ENCODE measurements at regions not wholly inside any gene's neighbourhood (a gene's known extent, or its start where the extent isn't known, plus 50 kb on each side); places are given as distances from the start of the nearest gene placed in this dataset.

- H2BK12ac ChIP-seq (ENCODE audit: low read depth, low read length), result no peak overlapping the region
- no peak overlapping the region for H3K4me3 ChIP-seq (ENCODE audit: extremely low read depth in 1 of 4, insufficient read depth in 2 of 4, low read depth in 3 of 4, low read length in 4 of 4)
- no peaks in the 10 kb centered on the region for H3K23me2 ChIP-seq (ENCODE audit: low read depth, low read length)
- no peak overlapping the region for H3K56ac ChIP-seq (replicated peaks; ENCODE audit: insufficient read length, low read depth, low read length)
- no peaks in the 10 kb centered on the region for H4K20me1 ChIP-seq (replicated peaks in 1 of 2; ENCODE audit: control insufficient read depth in 1 of 2, insufficient read depth in 2 of 2, low read length in 2 of 2)
- H3K27ac ChIP-seq (ENCODE audit: low read depth, low read length), result no peak overlapping the region
- H3K9me3 ChIP-seq (ENCODE audit: insufficient read depth in 2 of 2, low read depth in 1 of 2, low read length in 1 of 2), result peaks cover 2 to 3% of the 10 kb centered on the region in 2 experiments; a peak in 1 of 4 replicates
- ChIA-PET POLR2A (ENCODE audit: partially characterized antibody) (no interaction called here), CTCF (ENCODE audit: partially characterized antibody) (no interaction called here)
- H4K8ac ChIP-seq (ENCODE audit: extremely low read depth, insufficient read depth, low read length), result no peak overlapping the region
- H3K23ac ChIP-seq (ENCODE audit: insufficient read length), result no peak overlapping the region
- H3K14ac ChIP-seq (ENCODE audit: insufficient read length), result no peak overlapping the region
- no peak overlapping the region for H4K91ac ChIP-seq (replicated peaks; ENCODE audit: insufficient read length, low read length)
- no peaks in the 10 kb centered on the region for H3K79me2 ChIP-seq (ENCODE audit: control insufficient read depth in 1 of 2, insufficient read depth in 2 of 2, low read length in 2 of 2)
- TF ChIP-seq SAP30 (IDR thresholded peaks at IDR 0.05; ENCODE audit: insufficient read depth, insufficient replicate concordance, low read length) (no peak), KDM1A (IDR thresholded peaks at IDR 0.05; ENCODE audit: borderline replicate concordance, low read length) (no peak), RBBP5 (IDR thresholded peaks at IDR 0.05; ENCODE audit: borderline replicate concordance, low read depth, low read length) (no peak), SP1 (IDR thresholded peaks at IDR 0.05; ENCODE audit: low read depth, low read length) (no peak), CTCF (IDR thresholded peaks at IDR 0.05; ENCODE audit: control extremely low read depth in 1 of 3, insufficient read depth in 1 of 3, low read depth in 1 of 3, low read length in 3 of 3) (no peak), CTBP2 (IDR thresholded peaks at IDR 0.05; ENCODE audit: borderline replicate concordance, insufficient read depth, insufficient read length, low read length) (no peak), ZNF274 (IDR thresholded peaks at IDR 0.05; ENCODE audit: borderline replicate concordance, extremely low read depth, low read length) (no peak), NRF1 (IDR thresholded peaks at IDR 0.05; ENCODE audit: low read depth, low read length) (no peak), HDAC6 (IDR thresholded peaks at IDR 0.05; ENCODE audit: low read depth, low read length) (no peak), GTF2F1 (IDR thresholded peaks at IDR 0.05; ENCODE audit: borderline replicate concordance, low read depth, low read length) (no peak), POLR2AphosphoS5 (IDR thresholded peaks at IDR 0.05; ENCODE audit: low read depth, low read length) (no peak), MAFK (IDR thresholded peaks at IDR 0.05; ENCODE audit: low read depth, low read length) (no peak), YY1 (IDR thresholded peaks at IDR 0.05; ENCODE audit: low read depth, low read length) (no peak)
- H3K9ac ChIP-seq (replicated peaks in 1 of 4; ENCODE audit: extremely low read depth in 1 of 4, low read depth in 3 of 4, low read length in 3 of 4), result no peak overlapping the region
- no peak overlapping the region for H3K18ac ChIP-seq (ENCODE audit: extremely low read depth, low read length)
- no peaks in the 10 kb centered on the region; a peak in 3 of 7 replicates for H3K27me3 ChIP-seq (replicated peaks in 1 of 4; ENCODE audit: control insufficient read depth in 3 of 4, extremely low read depth in 1 of 4, insufficient read depth in 3 of 4, low read length in 3 of 4)
- H3K79me1 ChIP-seq (ENCODE audit: low read depth, low read length), result no peaks in the 10 kb centered on the region
- no peak for FAIRE-seq
- H2AK5ac ChIP-seq (ENCODE audit: low read depth, low read length), result no peak overlapping the region
- WGBS, 2 experiments (ENCODE audit: extremely low coverage in 1 of 2, insufficient coverage in 1 of 2, insufficient read length in 1 of 2, insufficient replicate concordance in 2 of 2, low coverage in 1 of 2, low lambda C conversion rate in 2 of 2, missing lambda C conversion rate in 1 of 2), result 95% methylated on average over 12 of the region's 15 CpGs; no CpG with 5 or more reads in 1 of the 2 experiments
- H2BK120ac ChIP-seq (replicated peaks; ENCODE audit: low read depth, low read length), result no peak overlapping the region
- no peak overlapping the region for H4K5ac ChIP-seq (ENCODE audit: insufficient read length, low read depth, low read length)
- no peak for DNase-seq (ENCODE audit: low read depth in 1 of 2, low spot score in 2 of 2)
- H3K4ac ChIP-seq (replicated peaks; ENCODE audit: insufficient read length, low read depth, low read length), result no peak overlapping the region
- H2BK15ac ChIP-seq (ENCODE audit: low read length), result no peak overlapping the region
- H2BK5ac ChIP-seq (ENCODE audit: low read depth, low read length), result no peak overlapping the region
- H3K36me3 ChIP-seq (ENCODE audit: control insufficient read depth in 2 of 4, insufficient read depth in 4 of 4, low read length in 3 of 4), result no peaks in the 10 kb centered on the region
- H3K4me1 ChIP-seq (replicated peaks in 1 of 4; ENCODE audit: control insufficient read depth in 3 of 4, insufficient read depth in 4 of 4, low read length in 3 of 4), result peaks cover 0 to 3% (median 1%) of the 10 kb centered on the region in 4 experiments; a peak in 3 of 7 replicates
- no peak overlapping the region for H3K4me2 ChIP-seq (ENCODE audit: insufficient read depth in 1 of 2, low read depth in 2 of 2, low read length in 2 of 2)
- H2BK20ac ChIP-seq (ENCODE audit: low read length), result no peak overlapping the region
- H2AFZ ChIP-seq (ENCODE audit: low read length), result no peak overlapping the region
These were observed 256.0 kb upstream of the B3GAT1 start for GRCh38 chr11:134668076-134668475.
